HG03097 (cell line): ENCODE measurements at regions not wholly inside any gene's neighbourhood (a gene's known extent, or its start where the extent isn't known, plus 50 kb on each side); places are given as distances from the start of the nearest gene placed in this dataset.
A peak's percentile ranks its signal among the peaks of the same experiment; 100 is the strongest.

Experiments
- ATAC-seq: cut with Tn5 transposase; IDR thresholded peaks from one replicate; pipeline ENCODE4 v1.9.1; 2021; ENCODE audit not compliant: unreplicated experiment, low FRiP score

DNA sequence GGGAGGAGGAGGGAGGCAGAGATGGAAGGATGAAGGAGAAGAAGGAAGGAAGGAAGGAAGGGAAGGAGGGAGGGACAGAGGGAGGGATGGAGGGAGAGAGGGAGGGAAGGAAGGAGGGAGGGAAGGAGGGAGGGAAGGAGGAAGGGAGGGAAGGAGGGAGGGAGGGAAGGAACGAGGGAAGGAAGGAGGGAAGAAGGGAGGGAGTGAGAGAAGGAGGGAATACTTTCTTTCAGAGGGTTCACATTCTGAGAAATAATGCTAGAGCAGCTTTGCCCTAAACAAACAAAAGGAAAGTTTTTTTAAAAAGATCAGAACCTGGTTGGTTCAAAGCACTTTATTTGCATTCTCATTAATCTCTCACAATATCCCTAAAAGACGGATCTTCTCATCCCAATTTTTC is 96.1 kb upstream of the NXT1 start:
- ATAC-seq = no peak

DNA sequence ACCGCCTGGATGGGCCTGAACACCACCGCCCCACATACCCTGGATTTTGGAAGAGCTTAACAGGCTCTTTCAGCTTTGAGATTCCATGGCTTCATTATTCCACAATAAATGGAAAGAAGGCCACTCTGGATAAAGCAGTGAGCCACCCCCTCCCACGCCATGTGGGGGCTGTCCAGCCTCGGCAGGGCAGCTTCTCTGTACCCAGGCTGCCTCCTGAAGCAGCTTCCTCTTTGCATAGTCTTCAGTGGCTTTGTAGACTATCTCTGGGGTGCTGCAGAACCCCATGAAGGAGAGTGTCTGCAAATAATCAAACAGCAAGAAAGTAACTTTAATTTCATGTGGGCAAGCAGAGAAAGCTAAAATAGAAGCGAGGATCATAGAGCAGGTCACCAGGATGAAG is 96.6 kb upstream of the NXT1 start:
- ATAC-seq = no peak

DNA sequence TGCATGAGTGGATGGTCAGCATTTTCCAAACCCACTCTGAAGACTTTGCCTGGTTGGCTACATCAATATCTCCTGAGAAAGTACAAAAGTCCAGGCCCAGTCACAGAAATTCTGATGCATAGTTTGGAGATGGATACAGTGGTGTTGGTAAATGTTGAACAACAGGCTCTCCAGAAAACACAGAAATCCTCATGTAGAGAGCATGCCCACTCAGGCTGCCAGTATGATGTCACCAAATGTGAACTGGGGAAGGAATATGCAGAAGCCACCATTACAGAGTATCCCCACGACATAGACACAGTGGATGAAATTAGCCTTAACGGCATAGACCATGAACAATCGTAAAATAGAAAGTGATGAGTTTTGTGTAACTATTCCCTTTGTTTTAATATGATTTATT is 97.1 kb upstream of the NXT1 start:
- no peak for ATAC-seq

DNA sequence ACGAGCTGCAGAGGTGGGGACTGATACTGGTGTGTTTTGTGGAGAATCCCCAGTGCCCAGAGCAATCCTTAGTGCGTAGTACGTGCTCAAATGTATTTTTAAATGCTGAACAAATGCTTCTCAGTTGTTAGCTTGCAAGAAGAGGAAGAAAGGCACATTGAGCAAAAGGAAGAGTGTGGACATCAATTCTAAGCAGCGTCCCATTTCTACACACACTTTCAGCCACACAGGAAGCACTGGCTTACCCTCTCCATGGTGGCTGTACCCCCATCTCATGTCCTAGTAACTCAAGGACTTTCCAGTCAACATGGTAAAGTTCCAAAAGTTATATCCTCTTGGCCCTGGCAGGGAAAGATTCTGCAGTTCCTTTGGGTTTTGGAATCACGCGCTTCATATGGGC is 98.8 kb upstream of the NXT1 start:
- ATAC-seq = no peak

DNA sequence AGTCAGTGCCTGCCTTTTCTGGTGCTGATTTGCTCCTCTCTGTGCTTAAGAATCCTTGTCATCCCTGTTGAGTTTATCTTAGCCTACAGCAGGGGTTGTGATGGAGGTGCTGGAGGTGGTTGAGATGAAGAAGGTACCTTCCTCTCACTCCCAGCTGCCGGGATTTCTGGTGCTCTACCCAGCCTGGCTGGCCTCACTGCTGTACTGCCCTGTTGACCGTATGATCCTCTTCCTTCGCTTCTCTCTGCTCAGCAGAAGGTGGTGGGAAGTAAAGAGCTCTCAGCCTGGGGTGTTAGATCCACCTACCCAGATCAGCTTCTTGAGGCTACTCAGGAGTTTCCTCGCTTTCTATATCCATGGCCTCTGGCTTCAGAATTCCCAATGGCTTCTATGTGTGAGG is 101.0 kb upstream of the NXT1 start:
- no peak for ATAC-seq

DNA sequence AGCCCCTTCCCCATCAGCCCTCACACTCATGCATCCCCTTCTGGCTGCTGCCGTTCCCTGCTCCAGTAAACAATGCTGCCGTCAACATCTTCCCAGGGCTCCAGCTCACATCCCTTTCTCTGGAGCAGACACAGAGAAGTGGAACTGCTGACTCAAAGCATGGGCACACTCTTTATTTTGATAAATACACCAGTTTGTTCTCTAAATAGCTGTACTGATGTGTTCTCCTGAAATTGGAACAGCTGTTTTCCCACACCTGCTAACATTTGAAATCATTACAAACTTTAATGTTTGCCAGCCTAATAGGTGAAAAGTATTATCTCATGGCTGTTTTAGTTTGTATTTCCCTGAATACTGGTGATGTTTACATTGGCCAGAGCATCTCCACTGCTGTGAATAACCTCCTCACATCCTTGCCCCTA is 102.1 kb upstream of the NXT1 start:
- ATAC-seq = no peak

DNA sequence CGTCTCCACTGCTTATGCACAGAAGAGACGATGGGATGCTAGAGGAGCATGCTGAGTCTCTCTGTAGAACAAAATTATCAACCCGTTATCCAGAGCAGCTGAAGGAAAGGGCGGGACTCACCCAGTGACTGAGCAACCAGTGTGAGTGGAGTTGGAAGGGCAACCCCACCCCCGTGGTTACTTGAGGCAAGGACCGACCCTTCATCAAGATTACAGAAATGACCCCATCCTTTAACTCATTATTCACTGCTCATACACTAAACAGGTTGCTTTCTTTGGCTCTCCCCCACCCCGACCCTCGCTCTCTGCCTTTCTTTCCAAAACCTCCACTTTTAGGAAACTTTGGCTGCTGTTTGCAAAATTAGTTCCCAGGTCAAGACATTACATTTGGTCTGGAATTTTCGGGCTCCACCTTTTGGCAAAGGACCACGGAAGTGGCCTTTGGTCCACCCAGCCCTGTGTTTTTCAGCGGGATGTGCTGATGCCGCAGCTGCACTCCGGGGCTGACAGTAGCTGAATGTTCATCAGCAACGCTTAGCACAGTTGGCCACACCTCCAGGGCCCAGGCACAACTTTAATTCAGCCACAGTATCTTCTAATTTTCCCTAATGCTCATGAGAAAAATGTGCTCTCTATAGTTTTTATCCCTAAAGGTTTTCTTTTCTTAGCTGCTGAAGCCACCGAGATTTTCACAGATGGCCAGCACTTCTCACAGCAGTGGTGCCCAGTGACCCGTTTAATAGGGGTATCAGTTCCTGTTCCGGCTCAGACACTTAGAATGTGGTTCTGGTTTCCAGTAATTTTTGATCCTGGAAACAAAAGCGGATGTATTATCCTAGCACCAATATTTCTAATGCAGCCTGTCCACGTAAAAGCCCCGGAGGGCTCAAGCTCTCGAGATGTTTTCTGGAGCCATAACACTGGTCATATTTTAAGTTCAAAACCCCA is 103.6 kb upstream of the NXT1 start:
- no peak for ATAC-seq

DNA sequence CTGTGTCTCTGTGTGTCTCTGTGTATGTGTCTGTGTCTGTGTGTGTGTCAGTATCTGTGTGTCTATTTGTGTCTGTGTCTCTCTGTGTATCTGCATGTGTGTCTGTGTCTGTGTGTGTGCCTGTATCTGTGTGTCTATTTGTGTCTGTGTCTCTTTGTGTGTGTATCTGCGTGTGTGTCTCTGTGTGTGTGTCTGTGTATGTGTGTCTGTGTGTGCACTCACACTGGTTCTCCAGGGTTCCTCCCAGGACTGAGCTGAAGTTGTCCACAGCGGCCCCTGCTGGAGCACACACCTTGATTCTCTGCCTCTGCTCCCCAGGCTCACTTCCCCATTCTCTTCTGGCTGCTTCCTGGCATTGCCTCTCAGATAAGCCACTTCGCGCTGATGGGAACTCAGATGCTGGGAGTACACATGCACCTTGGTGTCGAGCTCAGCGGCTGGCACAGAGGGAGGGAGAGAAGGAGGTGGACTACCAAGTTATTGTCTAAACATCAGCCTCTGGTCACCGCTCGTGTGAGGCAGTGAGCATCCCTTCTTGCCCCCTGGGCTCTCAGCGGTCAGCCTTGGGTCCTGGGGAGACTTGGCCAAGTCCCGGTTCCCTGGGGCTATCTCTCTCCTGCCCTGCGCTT is 104.9 kb upstream of the NXT1 start:
- ATAC-seq = peak; percentile 77

DNA sequence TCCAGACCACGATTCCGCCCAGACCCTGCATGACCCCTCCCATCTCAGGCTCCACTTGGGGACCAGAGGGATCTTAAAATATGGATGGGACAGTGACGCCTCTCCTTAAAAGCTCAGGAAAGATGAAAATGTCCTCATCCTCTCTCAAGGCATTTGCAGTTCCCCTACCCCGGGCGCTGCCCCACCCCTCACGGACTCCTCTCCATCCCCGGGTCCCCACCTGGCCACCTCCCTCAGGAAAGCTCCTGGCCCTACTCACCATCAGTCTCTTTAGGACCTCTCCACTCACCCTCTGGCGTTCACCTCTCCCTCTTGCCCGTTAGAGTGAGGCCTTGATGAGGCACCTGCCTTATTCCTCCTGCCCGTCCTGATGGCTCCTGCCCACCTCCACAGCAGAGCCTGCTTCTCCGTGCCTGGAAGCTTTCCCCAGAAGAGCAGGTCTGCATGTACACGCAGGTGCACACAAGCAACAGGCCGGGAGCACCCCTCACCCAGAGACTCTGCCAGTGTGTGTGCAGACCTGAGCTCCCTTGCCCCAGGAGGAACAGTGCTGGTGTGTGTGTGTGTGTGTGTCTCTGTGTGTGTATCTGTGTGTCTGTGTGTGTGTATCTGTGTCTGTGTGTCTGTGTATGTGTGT is 105.6 kb upstream of the NXT1 start:
- ATAC-seq = no peak

DNA sequence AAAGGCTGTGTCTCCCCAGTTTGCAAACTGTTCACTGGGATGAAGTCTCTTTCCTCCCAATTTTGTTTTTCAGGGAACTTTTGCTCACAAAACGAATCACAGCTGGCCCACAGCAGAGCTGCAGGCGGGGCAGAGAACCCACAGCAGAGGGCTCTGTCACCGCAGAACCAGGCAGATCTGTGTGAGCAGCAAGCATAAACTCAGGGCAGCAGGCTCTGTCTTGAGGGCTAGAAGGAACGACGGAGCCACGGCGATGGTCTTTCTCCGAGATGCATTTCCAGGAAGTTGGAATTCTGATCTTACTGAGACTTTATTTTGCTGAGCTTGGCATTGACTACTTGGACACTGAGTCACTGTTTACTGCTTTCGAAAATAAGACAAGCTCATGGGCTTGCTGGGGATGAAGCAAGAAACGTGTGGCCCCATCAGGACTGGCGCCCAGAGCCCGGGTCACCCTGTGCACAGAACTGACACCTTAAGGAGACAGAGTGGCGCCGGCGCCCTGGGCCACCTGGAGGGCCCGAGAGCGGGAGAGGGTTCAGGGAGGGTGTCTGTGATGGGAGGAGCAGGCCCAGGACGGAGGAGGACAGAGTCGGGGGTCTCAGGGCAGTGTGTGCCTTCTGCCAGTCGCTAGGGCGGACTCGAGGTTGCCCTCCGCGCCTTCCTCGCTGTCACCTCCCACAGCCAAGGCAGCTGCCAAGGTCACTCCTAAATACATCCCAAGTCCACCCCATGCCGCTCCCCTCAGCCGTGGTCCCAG is 106.3 kb upstream of the NXT1 start:
- no peak for ATAC-seq

DNA sequence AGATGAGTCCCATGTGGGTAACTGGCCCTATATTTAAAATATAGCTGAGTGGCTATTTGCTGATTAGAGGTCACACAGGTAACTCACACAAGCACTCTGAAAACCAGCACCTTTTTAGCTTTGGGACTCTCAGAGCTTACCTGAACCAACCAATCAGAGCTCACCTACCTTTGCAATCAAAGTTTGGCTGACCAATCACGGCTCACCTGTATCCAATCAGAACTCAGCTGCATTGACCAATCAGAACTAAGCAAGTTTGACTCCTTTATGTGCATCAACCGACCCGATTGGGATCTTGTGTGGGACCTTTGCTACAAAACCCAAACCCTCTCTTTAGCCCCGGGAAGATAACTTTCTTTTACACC is 106.8 kb upstream of the NXT1 start:
- ATAC-seq = no peak

DNA sequence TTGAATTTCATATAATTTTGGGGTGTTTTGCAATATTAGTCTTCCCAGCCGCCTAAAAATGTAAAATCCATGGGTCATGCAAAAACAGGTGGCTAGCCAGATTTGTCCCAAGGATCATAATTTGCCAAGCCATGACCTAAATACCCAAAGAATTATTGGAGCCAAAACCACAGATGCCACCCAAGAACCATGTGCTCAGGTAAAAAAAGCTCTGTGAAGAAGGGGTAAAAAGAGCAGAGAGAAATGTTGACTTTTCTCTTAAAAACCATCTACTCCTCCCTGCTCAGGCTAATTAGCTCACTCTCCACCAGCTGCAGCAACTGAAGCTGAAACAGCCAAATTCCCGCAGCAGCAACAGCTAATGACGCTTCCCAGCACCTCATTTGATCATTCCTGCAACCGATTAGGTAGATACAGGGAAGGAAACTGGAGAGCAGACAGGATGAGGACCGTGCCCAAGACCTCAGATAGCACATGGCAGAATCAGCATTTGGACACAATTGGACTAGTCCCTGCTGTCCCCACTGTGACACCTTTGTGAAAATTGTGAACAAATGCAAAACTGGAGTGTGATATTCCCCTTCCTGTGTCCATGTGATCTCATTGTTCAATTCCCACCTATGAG is 107.9 kb upstream of the NXT1 start:
- ATAC-seq = no peak

DNA sequence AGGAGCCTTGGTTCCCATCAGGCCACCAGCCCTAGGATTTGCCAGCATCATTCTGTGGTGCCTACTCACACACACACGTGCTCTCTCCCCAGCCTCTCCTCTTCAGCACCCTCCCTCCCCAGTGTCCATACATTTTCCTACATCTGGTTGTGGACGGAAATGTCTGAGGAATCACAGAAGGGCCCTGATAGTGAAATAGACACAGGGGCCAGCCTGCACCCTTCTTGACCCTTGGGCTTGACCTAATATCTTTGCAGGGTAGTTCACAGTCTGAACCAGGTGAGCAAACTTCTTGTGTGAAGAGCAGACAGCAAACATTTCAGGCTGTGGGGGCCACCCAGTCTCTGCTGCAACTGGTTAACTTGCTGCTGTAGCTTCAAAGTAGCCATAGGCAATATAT is 108.5 kb upstream of the NXT1 start:
- ATAC-seq = no peak

DNA sequence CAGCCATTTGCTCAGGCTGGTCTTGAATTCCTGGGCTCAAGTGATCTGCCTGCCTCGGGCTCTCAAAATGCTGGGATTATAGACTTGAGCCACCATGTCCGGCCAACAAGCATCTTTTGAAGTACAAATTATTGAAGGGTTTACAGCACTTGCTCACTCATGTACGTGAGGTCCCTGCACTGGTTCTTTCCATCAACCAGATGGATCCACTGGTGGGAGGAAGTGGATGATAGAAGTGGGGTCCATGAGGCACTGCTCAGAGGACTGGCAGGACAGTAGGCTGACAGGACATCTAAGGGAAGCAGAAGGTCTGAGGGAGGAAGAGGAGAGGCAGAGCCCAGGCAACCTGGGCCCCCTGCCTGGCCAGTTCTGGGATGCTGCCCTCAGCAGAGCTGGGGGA is 109.2 kb upstream of the NXT1 start:
- ATAC-seq = no peak

DNA sequence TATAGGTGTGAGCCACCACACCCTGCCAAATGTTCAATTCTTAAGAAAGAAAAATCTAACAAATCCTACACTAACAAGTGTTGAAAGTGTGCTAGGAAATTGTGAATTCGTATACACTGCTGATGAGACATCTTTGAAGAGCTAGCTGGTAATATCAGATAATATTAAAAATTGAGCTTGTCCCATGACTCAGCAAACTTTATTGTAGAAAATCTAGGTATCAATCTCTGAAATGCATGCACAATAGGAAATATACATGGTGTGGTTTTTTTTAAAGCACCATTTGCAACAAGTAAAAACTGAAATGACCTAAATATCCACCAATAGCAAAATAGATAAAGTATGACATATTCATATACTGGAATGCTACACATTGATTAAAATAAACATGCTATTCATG is 110.1 kb upstream of the NXT1 start:
- ATAC-seq = no peak

DNA sequence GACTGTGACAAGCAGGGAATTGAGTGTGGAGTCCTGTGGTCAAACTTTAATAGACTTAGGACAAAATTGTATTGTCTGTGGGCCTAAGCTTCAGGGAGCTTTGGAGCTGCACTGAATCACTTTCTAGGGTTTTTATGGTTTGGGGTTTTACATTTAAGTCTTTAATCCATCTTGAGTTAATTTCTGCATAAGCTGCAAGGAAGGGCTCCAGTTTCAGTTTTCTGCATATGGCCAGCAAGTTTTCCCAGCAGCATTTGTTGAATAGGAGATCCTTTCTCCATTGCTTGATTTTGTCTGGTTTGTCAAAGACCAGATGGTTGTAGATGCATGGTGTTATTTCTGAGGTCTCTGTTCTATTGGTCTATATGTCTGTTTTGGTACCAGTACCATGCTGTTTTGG is 113.4 kb upstream of the NXT1 start:
- no peak for ATAC-seq

DNA sequence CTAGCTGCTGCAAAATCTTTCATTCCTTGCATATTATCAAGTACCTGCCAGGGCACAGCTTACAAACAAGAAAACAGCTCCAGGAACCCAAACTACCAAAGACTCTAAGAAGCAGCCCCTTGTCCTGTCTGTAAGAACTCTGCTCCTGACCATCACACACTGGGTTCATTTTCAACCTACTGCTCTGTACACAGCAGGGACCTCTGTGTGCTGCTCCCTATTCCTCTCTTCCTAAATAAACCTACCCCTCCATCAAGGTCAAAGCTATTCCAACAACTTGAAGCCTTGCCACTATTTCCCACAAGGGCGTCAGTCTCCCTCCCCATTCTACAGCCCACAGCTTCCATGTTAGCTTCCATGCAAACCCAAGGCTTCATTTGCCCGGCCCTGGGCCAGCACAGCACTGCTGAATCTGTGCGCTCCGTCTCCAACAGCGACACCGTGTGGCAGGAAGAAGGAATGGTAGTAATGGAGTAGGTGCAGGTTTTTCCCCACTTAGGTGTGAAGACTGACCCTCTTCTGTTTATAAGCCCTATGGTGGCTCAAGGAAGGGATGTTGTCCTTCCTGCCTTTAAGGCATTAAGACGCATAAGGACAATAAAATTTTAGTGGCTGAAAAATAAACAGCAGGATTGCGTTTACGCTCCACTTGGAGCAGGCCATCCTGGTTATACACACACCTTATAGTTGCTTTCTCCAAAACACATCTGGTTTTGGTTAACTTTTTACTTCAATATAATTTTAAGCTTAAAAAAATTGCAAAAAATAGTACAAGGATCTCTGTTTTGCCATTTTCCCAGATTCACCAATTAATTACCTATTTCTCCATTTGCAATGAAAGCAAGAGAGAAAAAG is 115.2 kb upstream of the NXT1 start:
- peak; percentile 57 for ATAC-seq

DNA sequence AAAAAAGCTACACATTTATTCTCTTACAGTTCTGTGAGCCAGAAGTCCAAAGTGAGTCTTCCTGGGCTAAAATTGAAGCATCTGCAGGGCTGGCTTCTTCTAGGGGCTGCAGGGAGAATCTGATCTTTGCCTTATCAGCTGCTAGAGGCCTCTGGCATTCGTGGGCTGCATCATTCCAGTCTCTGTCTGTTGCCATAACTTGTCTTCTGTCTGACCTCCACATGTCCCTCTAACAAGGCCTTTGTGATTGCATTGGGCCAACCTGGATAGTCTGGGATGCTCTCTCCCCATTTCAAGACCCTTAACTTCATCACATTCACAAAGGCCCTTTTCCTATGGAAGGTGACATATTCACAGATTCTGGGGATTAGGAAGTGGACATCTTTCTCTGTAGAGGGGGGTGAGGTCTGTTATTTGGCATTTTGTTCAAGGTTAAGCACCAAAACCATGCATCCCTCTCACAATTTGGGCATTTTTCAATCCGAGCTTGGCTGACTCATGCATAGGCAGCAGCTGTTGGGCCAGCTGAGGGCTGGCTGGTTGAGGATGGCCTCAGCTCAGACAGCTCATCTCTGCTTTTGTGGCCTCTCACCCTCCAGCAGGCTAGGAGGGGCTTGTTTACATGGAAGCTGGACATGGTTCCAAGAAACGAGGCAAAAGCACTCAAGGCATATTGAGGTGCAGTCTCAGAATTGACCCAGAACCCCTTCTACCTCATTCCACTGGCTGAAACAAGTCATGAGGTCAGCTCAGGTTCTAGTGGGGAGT is 116.1 kb upstream of the NXT1 start:
- ATAC-seq = no peak

DNA sequence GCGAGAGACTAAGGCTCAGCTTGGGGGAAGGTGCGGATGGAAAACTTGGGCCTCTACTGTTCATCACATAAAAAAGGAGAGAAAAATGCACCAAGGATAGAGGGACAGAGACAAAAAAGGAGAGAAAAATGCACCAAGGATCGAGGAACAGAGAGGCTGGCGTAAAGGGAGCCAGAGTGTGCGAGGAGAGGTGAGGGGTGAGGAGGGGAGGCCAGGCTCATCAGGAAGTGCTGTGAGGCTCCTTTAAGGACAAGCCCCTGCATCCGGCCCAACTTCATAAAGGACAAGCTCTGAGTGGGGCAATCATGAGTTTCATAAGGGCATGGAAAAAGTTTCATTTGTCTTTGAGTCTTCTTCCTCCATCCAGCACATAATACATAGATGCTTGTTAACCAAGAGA is 117.2 kb upstream of the NXT1 start:
- ATAC-seq = no peak
